Vagina (tissue), 2 donors: ENCODE measurements at regions not wholly inside any gene's neighbourhood (a gene's known extent, or its start where the extent isn't known, plus 50 kb on each side); places are given as distances from the start of the nearest gene placed in this dataset.
"Not testable (repeated sequence)": the region's sequence is repeated elsewhere in the genome, so short reads cannot be mapped to it uniquely, and the experiment has no call there.

Source experiments
- DNase-seq, 2 donors: peaks; one replicate each; pipeline ENCODE4 v3.0.0-alpha.2; 2017; ENCODE audit errors: extremely low spot score in 2 of 2
- H3K27ac ChIP-seq: fragments of 200-600 bp; sonication (generic); one replicate; pipeline ENCODE4 v1.5.1; 2019
- H3K27me3 ChIP-seq: fragments of 200-600 bp; sonication (generic); one replicate; pipeline ENCODE4 v1.5.1; 2019
- H3K36me3 ChIP-seq, 2 donors: fragments of 200-600 bp; sonication (generic); one replicate each; pipeline ENCODE4 v1.5.1; 2017 to 2019
- H3K4me1 ChIP-seq: fragments of 200-600 bp; sonication (generic); one replicate; pipeline ENCODE4 v1.5.1; 2019
- H3K4me3 ChIP-seq, 2 donors: fragments of 200-600 bp; sonication (generic); 1 replicate in 1 of 2; 2 replicates in 1 of 2; pipeline ENCODE4 v1.5.1; 2016 to 2019
- H3K9me3 ChIP-seq: fragments of 200-600 bp; sonication (generic); one replicate; pipeline ENCODE4 v1.5.1; 2019
- POLR2A ChIP-seq, 2 donors: fragments of 450-650 bp; IDR thresholded peaks; one replicate each; pipeline ENCODE4 v1.6.1; 2017; ENCODE audit warnings: antibody characterized with exemption in 2 of 2, mild to moderate bottlenecking in 2 of 2, moderate library complexity in 2 of 2
- POLR2AphosphoS5 ChIP-seq, 2 donors: sonication (generic); formaldehyde crosslinking; IDR thresholded peaks; one replicate each; pipeline ENCODE4 v1.9.0; 2017; ENCODE audit warnings: antibody characterized with exemption in 2 of 2, mild to moderate bottlenecking in 2 of 2, low read depth in 1 of 2; ENCODE audit not compliant: insufficient read depth in 1 of 2
- intact Hi-C: fragments of 100-400 bp; cut with DNase I; formaldehyde crosslinking; loops from one replicate; pipeline ENCODE4 v1.15.1; 2023
- TF ChIP-seq, protein P1 (sequence below), 3 experiments: fragments of 450-650 bp in 2 of 3; fragments of 200-600 bp in 1 of 3; sonication (generic) in 1 of 3; IDR thresholded peaks; one replicate each; pipeline ENCODE4 v1.5.1; 2017 to 2019; ENCODE audit warnings: antibody characterized with exemption in 3 of 3, mild to moderate bottlenecking in 2 of 3, moderate library complexity in 2 of 3

DNA sequence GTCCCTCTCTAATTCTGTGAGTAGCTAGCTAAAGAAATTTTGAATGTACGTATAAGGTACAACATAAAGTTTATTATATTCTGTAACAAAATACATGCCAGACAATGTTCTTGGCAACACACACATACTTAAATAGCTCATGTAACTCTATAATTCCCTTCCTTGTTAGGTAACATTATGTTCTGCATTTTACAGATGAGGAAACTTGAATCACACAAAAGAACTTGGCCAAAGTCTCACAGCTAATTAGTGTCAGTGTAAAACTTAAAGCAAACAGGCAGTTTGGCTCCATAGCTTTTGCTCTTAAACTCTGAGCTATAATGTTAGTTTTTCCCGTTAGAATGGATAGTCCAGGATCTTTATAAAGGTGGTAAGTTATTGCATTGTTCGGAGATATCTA is 1091.8 kb upstream of the SLIT2 start:
- Histone ChIP-seq H3K4me3 (no peak overlapping the region), H3K36me3 (no peaks in the 10 kb centered on the region), H3K27me3 (no peaks in the 10 kb centered on the region), H3K9me3 (no peaks in the 10 kb centered on the region), H3K4me1 (no peaks in the 10 kb centered on the region), H3K27ac (no peak overlapping the region)
- no peak for DNase-seq
- TF ChIP-seq, protein P1, sequence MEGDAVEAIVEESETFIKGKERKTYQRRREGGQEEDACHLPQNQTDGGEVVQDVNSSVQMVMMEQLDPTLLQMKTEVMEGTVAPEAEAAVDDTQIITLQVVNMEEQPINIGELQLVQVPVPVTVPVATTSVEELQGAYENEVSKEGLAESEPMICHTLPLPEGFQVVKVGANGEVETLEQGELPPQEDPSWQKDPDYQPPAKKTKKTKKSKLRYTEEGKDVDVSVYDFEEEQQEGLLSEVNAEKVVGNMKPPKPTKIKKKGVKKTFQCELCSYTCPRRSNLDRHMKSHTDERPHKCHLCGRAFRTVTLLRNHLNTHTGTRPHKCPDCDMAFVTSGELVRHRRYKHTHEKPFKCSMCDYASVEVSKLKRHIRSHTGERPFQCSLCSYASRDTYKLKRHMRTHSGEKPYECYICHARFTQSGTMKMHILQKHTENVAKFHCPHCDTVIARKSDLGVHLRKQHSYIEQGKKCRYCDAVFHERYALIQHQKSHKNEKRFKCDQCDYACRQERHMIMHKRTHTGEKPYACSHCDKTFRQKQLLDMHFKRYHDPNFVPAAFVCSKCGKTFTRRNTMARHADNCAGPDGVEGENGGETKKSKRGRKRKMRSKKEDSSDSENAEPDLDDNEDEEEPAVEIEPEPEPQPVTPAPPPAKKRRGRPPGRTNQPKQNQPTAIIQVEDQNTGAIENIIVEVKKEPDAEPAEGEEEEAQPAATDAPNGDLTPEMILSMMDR (IDR thresholded peaks at IDR 0.05) = no peak
- TF ChIP-seq POLR2A (IDR thresholded peaks at IDR 0.05) (no peak), POLR2AphosphoS5 (IDR thresholded peaks at IDR 0.05; ENCODE audit: insufficient read depth in 1 of 2, low read depth in 1 of 2) (no peak)
- intact Hi-C loops = no loop called here

DNA sequence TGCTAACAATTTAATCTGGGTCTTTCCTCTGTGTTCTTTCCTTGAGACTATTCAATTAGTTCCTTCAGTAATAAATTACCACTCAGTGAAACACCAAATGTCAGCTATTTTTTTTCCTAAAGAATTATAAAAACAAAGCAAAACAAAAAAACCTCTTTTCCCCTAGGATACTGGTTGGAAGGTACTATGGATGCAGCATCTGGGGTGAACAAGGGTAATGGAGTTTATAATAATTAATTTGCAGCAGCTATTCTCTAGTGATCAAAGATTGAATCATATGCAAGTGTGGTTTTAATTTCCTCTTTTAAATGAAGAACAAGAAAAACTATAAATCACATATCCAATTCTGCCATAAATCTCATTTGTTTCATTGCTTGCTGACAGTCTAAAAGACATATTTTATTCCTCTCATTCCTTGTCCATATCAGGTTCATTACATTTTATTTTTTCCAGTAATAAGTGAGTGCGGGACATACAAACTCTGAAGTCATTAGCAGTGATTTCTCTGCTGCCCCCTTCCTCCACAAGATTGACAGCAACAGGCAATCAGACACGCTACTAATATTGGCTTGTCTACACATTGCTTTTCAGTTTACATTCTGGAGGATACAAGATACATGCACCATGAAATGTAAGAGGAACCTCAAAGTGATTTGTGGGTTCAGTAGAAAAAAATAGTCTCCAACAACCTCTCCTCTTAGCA is 1093.4 kb upstream of the SLIT2 start:
- Histone ChIP-seq H3K4me3 (no peak overlapping the region), H3K36me3 (no peaks in the 10 kb centered on the region), H3K9me3 (no peaks in the 10 kb centered on the region), H3K27ac (no peak overlapping the region), H3K4me1 (no peaks in the 10 kb centered on the region), H3K27me3 (no peaks in the 10 kb centered on the region)
- TF ChIP-seq, protein P1 (IDR thresholded peaks at IDR 0.05) = no peak
- TF ChIP-seq POLR2AphosphoS5 (IDR thresholded peaks at IDR 0.05; ENCODE audit: insufficient read depth in 1 of 2, low read depth in 1 of 2) (no peak), POLR2A (IDR thresholded peaks at IDR 0.05) (no peak)
- no peak for DNase-seq
- intact Hi-C loops = no loop called here

DNA sequence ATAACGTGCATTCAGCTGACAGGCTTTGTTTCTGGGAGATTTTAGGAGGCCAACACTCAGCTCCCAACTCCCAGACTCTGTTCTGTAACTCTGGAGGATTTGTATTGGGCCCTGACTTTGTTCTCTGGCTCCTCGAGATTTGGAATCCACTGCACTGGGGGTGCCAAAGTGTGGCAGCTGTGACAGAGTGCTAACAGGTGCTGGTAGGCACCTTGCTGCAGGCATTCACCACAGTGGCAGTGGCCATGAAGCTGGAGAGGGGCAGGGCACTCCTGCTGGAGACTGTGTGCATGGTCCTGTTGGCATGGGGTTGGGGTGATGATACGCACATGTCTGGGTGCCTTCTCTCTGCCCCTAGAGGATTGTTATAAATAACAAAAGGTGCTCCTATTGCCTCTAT is 1094.9 kb upstream of the SLIT2 start:
- H3K9me3 ChIP-seq = no peaks in the 10 kb centered on the region
- no peak for DNase-seq
- TF ChIP-seq POLR2A (IDR thresholded peaks at IDR 0.05) (no peak), POLR2AphosphoS5 (IDR thresholded peaks at IDR 0.05; ENCODE audit: insufficient read depth in 1 of 2, low read depth in 1 of 2) (no peak)
- TF ChIP-seq, protein P1 (IDR thresholded peaks at IDR 0.05) = no peak
- no peak overlapping the region for H3K27ac ChIP-seq
- intact Hi-C loops = no loop called here
- H3K27me3 ChIP-seq = no peaks in the 10 kb centered on the region
- H3K4me1 ChIP-seq = no peaks in the 10 kb centered on the region
- no peaks in the 10 kb centered on the region for H3K36me3 ChIP-seq
- no peak overlapping the region for H3K4me3 ChIP-seq

DNA sequence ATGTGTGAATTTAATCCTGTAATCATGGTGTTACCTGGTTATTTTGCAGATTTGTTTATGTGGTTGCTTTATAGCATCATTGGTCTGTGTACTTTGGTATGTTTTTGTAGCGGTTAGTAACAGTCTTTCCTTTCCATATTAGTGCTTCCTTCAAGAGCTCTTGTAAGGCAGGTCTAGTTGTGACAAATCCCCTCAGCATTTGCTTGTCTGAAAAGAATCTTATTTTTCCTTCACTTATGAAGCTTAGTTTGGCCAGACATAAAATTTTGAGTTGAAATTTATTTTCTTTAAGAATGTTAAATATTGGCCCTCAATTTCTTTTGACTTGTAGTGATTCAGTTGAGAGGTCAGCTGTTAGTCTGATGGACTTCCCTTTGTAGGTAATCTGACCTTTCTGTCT is 1096.1 kb upstream of the SLIT2 start:
- DNase-seq = no peak
- no peaks in the 10 kb centered on the region for H3K4me1 ChIP-seq
- no peak overlapping the region for H3K27ac ChIP-seq
- no peak overlapping the region for H3K4me3 ChIP-seq
- intact Hi-C loops = no loop called here
- H3K27me3 ChIP-seq = no peaks in the 10 kb centered on the region
- no peaks in the 10 kb centered on the region for H3K36me3 ChIP-seq
- H3K9me3 ChIP-seq = no peaks in the 10 kb centered on the region
- TF ChIP-seq, protein P1 (IDR thresholded peaks at IDR 0.05) = no peak
- no peak for TF ChIP-seq POLR2AphosphoS5 (IDR thresholded peaks at IDR 0.05; ENCODE audit: insufficient read depth in 1 of 2, low read depth in 1 of 2)
- no peak for TF ChIP-seq POLR2A (IDR thresholded peaks at IDR 0.05)

DNA sequence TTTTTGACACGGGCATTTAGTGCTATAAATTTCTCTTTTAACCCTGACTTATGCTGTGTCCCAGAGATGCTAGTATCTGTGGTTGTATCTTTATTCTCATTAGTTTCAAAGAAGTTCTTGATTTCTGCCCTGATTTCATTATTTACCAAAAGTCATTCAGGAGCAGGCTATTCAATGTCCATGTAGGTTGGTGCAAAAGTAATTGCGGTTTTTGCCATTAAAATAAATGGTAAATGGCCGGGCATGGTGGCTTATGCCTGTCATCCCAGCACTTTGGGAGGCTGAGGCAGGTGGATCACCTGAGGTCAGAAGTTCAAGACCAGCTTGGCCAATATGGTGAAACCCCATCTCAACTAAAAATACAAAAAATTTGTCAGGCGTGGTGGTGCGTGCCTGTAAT is 1097.4 kb upstream of the SLIT2 start:
- not testable (repeated sequence) for H3K27ac ChIP-seq, H3K36me3 ChIP-seq, H3K27me3 ChIP-seq, H3K9me3 ChIP-seq, H3K4me3 ChIP-seq, DNase-seq, H3K4me1 ChIP-seq
- intact Hi-C loops = loop anchor here (5.0 kb wide), 1 partner anchor 692 kb away; no protein-coding TSS in a partner anchor
